Mammary epithelial cell (primary cell): ENCODE measurements at regions not wholly inside any gene's neighbourhood (a gene's known extent, or its start where the extent isn't known, plus 50 kb on each side); places are given as distances from the start of the nearest gene placed in this dataset.

Experiments
- EZH2 ChIP-seq: IDR thresholded peaks from 2 replicates; pipeline ENCODE4 v1.6.1; 2012; ENCODE audit warnings: low read length, inconsistent platforms, borderline replicate concordance
- TF ChIP-seq, protein P1 (sequence below), 2 donors: IDR thresholded peaks in 1 of 2; conservative IDR thresholded peaks in 1 of 2; 2 replicates each; pipeline ENCODE4 v1.5.1; 2011 to 2012; ENCODE audit warnings: inconsistent platforms in 2 of 2, low read length in 2 of 2, mild to moderate bottlenecking in 2 of 2, control low read depth in 1 of 2, low read depth in 1 of 2; ENCODE audit not compliant: insufficient read depth in 1 of 2; ENCODE audit errors: extremely low read depth in 1 of 2

DNA sequence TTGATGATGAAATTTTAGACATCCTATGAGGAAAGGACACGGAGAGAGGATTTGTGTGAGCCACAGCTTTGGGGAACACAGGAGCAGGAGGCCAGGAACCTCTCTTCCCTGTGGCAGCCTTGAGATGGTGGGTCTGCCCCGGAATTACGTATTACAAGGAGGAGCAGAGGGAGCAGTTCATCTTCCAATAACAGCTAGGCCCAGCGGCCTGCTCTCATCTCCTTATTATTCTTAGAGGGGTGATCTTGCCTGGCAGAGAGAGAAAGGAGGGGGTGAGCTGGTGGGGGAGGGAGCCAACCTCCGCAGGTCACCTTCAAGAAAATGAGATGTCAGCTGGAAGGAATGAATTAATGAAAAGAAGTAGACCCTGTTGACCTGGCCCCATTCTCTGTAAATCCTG, 305.8 kb downstream of the LRFN2 start:
- TF ChIP-seq, protein P1, sequence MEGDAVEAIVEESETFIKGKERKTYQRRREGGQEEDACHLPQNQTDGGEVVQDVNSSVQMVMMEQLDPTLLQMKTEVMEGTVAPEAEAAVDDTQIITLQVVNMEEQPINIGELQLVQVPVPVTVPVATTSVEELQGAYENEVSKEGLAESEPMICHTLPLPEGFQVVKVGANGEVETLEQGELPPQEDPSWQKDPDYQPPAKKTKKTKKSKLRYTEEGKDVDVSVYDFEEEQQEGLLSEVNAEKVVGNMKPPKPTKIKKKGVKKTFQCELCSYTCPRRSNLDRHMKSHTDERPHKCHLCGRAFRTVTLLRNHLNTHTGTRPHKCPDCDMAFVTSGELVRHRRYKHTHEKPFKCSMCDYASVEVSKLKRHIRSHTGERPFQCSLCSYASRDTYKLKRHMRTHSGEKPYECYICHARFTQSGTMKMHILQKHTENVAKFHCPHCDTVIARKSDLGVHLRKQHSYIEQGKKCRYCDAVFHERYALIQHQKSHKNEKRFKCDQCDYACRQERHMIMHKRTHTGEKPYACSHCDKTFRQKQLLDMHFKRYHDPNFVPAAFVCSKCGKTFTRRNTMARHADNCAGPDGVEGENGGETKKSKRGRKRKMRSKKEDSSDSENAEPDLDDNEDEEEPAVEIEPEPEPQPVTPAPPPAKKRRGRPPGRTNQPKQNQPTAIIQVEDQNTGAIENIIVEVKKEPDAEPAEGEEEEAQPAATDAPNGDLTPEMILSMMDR (conservative IDR thresholded peaks at IDR 0.05 in 1 of 2, IDR thresholded peaks at IDR 0.05 in 1 of 2; ENCODE audit: extremely low read depth in 1 of 2, insufficient read depth in 1 of 2, low read depth in 1 of 2, low read length in 2 of 2), result no peak
- no peak for TF ChIP-seq EZH2
